ENCODE measurements at regions not wholly inside any gene's neighbourhood (a gene's known extent, or its start where the extent isn't known, plus 50 kb on each side); places are given as distances from the start of the nearest gene placed in this dataset.

DNA sequence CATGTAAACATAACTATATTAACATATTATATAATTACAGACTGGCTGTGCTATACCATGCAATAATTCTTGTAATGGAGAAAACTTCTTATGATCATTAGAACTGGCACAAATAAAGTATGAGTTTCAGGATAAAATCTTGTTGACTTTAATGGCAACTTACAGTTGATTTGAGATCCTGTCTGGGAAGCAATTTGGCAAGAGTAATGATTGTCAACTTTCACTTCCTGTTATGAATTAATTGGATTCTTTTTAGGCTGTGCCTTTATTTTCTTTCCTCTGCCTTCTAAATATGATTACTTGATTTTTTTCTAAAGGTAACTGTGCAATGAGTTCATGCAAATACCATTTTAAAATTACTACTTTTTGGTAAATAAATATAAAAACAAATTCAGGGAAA is 158.1 kb upstream of the B3GAT2 start:
- TF ChIP-seq EZH2phosphoT487 (IDR thresholded peaks at IDR 0.05; ENCODE audit: low read length) = no peak
- TF ChIP-seq, protein P1, sequence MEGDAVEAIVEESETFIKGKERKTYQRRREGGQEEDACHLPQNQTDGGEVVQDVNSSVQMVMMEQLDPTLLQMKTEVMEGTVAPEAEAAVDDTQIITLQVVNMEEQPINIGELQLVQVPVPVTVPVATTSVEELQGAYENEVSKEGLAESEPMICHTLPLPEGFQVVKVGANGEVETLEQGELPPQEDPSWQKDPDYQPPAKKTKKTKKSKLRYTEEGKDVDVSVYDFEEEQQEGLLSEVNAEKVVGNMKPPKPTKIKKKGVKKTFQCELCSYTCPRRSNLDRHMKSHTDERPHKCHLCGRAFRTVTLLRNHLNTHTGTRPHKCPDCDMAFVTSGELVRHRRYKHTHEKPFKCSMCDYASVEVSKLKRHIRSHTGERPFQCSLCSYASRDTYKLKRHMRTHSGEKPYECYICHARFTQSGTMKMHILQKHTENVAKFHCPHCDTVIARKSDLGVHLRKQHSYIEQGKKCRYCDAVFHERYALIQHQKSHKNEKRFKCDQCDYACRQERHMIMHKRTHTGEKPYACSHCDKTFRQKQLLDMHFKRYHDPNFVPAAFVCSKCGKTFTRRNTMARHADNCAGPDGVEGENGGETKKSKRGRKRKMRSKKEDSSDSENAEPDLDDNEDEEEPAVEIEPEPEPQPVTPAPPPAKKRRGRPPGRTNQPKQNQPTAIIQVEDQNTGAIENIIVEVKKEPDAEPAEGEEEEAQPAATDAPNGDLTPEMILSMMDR (IDR thresholded peaks at IDR 0.05; ENCODE audit: low read length) = no peak
- TF ChIP-seq EZH2 (optimal IDR thresholded peaks at IDR 0.05; ENCODE audit: low read depth, low read length) = no peak

Data from MM.1S (cell line).